Keratinocyte (primary cell): ENCODE measurements at regions not wholly inside any gene's neighbourhood (a gene's known extent, or its start where the extent isn't known, plus 50 kb on each side); places are given as distances from the start of the nearest gene placed in this dataset.
"Not testable (repeated sequence)": the region's sequence is repeated elsewhere in the genome, so short reads cannot be mapped to it uniquely, and the experiment has no call there.

Experiments used
- CTCF ChIP-seq, 3 experiments: IDR thresholded peaks in 1 of 3; conservative IDR thresholded peaks in 1 of 3; optimal IDR thresholded peaks in 1 of 3; 2 replicates in 2 of 3; 3 replicates in 1 of 3; pipeline versions ENCODE3 to v1.5.1; 2011; ENCODE audit warnings: low read length in 3 of 3, mild to moderate bottlenecking in 3 of 3, moderate library complexity in 2 of 3, control low read depth in 1 of 3, inconsistent platforms in 1 of 3; ENCODE audit not compliant: insufficient read depth in 2 of 3; ENCODE audit errors: extremely low read depth in 1 of 3
- EZH2 ChIP-seq: IDR thresholded peaks from one replicate; pipeline ENCODE4 v1.6.1; 2012; ENCODE audit warnings: inconsistent platforms, mild to moderate bottlenecking, low read length, moderate library complexity

- TF ChIP-seq EZH2; CTCF (optimal IDR thresholded peaks at IDR 0.05 in 1 of 3, IDR thresholded peaks at IDR 0.05 in 1 of 3, conservative IDR thresholded peaks at IDR 0.05 in 1 of 3; ENCODE audit: extremely low read depth in 1 of 3, insufficient read depth in 2 of 3, low read length in 3 of 3): not testable (repeated sequence)
Observed at GRCh38 chrX:25522443-25523010, 506.8 kb upstream of the ARX start.
